ENCODE measurements at regions not wholly inside any gene's neighbourhood (a gene's known extent, or its start where the extent isn't known, plus 50 kb on each side); places are given as distances from the start of the nearest gene placed in this dataset.
"Not testable (repeated sequence)": the region's sequence is repeated elsewhere in the genome, so short reads cannot be mapped to it uniquely, and the experiment has no call there.

DNA sequence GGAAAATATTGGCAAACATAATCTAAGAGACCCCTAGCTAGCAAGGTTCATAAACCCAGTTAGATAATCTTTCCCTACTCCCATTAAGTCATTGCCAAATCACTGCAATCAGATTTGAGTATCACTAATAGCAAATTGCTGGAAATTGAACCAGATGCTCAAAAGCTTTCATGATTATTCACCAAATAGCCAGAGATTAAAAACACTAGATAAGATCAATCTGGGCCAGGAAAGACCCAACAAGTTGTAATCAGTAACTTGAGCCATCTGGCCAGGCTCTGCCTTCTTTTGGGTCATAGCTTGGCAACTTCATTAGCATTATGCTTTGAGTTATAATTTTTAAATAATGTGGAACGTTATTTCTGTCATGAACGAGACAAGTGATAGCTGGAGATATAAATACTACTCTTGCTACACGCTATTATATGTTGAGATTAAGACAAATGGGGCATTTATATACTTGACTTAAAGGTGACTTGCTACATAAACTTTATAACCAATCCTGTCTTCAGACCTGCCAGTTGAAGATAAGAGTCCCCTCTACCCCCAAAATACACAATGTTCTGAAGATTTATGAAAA lies 196.6 kb upstream of the EDNRA start:
- DNase-seq, result peak; percentile 6

DNA sequence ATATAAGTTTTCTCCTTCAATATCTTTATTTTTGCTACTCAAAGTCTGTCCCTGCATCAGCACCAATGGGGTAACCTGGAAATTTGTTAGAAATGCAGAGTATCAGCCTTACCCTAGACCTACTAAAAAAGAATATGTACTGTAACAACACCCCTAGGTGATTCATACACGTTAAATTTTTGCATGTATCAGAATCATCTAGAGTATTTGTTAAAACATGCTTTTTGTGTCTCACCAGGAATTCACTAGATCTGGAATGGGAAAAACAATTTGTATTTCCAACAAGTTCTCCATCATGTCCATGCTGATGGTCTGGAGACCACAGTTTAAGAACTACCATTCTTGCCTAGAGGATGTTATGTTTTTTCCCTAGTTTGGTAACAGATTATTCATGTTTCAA lies 196.0 kb upstream of the EDNRA start:
- no peak for DNase-seq

DNA sequence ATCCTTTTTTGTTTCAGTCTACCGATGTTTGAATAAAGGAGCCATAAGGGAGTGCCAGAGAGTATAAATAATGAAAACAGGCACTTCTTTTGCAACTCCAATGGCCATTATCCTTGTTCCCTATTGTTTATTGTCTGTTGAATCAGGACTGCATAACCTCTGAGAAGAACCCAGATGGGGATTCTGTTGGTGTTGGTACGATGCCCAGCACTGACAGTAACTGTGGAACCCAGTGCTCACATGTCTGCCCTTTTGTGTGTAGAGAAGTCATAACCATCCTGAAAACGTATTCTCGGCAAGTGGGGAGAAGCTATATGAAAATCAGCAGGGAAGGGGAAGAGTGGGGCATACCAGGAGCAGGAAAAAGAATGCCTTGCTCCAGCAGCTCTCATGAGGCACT lies 195.1 kb upstream of the EDNRA start:
- peak; percentile 10 for DNase-seq

DNA sequence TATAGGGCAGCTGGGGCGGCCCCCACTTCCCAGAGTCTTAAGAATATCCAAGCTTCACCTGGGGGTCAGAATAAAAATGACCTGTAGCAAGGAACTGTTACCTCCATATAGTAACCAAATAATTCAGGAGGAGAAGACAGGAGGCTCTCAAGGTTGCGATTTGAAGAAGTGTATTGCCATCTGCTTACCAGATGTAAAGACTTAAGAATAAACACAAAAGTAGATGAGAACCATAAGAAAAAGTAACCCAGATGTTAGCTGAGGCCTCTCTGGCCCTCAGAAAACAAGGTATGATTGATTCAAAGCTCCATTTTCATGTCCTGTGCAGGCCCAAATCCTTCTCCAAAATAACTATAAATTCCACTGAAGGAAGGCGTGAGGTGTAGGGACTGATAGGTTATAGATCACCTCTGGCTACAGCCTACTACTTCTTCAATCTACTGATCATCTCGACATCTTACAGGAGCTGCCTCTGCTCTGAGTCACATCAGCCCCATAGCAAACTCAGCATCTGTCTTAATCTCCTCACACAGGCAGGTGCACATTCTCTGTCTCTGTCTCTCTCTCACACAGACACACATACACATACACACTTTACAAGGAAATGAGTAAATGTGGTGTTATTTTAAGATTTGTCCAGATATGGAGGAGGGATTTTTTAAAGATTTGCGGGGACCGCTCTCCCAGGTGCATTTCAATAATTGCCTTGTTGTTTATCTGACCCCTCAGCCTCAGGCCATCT lies 193.9 kb upstream of the EDNRA start:
- no peak for DNase-seq

DNA sequence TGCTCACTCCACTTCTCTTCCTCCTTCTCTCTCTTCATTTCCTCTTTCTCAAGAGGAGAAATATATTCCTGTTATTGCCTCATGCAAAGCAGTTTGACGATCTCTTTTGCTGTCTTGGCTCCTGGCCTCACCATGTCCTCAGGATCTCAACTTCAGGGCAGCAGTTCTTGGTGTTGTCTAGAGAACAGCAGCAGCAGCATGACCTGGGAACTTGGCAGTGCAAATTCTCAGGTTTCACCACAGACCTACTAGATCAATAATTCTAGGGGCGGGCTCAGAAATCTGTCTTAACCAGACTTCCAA lies 193.4 kb upstream of the EDNRA start:
- DNase-seq, result no peak

DNA sequence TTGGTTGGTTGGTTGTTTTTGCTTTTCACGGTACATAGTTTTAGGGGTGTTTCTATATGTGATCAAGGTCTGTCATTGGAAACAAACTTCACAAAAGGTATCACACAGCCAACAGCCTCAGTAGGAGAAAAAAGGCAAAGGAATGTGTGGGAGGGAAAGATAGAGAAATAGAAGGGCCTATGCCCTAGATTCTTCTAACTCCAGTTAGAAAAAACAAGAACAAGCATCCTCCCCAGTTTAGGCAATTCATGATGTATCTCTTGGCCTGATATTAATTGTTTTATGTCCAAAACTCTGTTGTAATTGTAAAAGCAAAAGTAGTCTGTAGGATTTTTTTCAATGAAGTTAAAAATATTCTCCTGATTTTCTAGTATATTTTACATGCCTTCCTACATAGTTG lies 192.4 kb upstream of the EDNRA start:
- no peak for DNase-seq

DNA sequence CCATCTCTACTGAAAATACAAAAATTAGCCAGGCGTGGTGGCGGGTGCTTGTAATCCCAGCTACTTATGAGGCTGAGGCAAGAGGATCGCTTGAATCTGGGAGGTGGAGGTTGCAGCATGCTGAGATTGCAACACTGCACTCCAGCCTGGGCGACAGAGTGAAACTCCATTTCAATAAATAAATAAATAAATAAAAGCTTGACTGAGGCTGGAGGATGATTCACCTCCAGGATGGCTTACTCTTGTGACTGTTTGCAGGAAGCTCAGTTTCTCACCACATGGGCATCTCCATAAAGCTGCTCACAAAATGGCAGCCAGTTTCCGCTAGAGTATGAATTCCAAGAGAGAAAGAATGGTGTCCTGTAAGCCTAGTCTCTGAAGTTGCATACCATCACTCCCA lies 191.7 kb upstream of the EDNRA start:
- DNase-seq, result no peak

DNA sequence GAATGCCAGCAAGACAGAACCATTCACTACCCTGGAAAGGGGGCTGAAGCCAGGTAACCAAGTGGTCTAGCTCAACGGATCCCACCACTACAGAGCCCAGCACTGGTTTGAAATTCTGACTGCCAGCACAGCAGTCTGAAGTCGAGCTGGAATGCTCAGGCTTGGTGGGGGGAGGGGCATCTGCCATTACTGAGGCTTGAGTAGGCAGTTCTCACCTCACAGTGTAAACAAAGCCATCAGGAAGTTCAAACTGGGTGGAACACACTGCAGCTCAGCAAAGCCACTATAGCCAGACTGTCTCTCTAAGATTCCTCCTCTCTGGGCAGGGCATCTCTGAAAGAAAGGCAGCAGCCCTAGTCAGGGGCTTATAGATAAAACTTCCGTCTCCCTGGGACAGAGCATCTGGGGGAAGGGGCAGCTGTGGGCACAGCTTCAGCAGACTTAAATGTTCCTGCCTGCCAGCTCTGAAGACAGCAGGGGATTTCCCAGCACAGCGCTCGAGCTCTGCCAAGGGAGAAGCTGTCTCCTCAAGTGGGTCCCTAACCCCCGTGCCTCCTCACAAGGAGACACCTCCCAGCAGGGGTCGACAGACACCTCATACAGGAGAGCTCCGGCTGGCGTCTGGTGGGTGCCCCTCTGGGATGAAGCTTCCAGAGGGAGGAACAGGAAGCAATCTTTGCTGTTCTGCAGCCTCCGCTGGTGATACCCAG lies 188.1 kb upstream of the EDNRA start:
- DNase-seq, result not testable (repeated sequence)

DNA sequence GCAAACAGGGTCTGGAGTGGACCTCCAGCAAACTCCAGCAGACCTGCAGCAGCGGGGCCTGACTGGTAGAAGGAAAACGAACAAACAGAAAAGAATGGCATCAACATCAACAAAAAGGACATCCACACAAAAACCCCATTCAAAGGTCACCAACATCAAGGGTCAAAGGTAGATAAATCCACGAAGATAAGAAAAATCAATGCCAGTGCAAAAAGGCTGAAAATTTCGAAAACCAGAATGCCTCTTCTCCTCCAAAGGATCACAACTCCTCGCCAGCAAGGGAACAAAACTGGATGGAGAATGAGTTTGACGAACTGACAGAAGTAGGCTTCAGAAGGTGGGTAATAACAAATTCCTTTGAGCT lies 187.6 kb upstream of the EDNRA start:
- not testable (repeated sequence) for DNase-seq

DNA sequence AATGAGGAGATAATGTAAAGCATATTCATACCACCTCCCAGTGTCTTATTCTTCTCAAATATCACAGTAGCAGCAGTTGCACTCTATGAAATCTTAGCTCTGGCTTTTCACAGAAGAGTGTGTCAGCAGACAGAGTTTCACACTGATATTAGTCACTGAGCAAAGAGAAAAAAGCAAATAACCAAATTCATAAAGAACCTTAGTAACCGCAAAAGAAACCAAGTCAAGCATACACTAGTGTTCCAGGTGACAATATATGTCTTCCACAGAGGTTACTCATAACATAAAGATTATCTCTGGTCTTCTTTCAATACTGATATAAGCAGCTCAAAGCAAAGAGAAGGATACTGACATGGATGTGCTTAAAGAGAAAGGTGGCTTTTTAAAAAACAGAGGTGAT lies 181.7 kb upstream of the EDNRA start:
- DNase-seq, result no peak

DNA sequence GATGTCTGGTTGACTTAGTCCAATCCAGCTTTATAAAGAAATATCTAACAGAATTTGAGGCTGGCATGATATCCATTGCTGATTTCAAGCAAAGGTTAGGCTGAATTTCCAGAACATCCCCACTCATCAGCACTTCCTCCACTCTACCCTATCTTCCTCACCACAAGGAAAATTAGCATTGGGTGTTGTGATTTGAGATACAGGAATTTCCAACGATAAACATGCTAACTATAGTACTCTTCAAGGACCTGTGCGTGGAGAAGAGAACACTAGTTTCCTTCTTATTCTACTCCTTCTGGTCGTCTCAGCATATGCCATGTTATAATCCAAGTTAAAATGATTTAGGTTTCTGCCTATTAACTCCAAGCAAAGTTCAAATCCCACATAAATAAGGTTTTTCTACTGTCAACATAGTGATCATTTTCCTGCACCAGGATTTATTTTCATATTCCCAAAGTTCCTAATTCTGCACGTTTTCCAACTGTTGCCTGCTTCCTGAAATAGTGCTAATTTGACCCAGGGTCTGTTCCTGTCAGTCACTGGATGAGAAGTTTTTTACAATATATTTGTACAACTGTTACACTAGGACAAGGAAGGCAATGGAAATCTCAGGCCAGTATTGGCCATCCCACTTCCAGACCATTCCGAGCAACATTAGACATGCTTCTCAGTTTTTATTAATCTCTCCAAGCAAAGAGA lies 177.6 kb upstream of the EDNRA start:
- DNase-seq, result no peak

DNA sequence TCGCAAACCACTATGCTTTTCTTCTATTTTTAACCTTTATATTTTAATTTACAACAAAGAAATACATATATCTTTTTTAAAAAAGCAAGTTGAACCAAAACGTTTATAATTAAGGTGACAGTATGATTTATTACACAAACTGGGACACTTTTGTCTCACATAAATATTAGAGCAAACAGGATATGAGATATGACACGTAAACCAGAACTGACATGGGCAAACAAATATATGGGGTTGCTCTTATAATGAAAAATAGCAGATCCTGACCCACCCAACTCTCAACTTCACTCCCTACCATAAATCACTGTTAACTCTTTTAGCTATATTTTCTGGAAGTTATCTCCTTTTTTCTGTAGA lies 177.0 kb upstream of the EDNRA start:
- DNase-seq, result no peak

DNA sequence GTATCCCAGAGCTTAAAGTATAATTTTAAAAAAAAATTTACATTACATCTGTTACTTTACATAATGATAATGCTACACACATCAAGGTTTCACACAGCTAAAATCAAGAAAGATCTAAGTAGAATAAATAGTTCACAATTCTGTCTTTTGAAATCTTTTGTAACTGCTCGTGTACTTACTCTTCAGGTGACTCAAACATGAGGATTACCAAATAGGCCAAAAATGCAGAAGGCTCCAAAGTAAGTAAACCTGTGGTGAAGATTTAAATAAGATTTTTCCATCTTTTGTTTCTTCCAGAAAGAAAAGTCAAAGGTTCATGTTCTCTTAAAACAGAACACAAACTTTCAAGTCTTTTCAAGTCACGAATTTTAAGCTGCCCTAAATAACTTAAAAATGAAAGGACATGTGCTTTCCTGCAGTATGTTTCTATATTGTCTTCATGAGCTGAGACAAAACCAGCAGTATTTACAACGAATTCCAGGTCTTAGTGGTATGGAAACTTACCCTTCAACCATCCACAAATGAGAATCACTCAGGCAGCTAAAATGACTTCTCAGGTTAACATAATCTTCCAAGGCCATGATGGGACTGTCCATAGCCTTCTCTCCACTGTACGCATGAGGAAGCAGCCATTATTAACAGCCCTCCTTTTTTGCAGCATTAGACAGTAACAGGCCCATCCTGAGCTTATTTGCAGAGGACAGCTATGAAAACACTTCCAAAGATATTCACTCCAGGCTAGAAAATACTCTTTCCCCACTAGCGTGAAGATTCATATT lies 172.8 kb upstream of the EDNRA start:
- DNase-seq, result no peak

DNA sequence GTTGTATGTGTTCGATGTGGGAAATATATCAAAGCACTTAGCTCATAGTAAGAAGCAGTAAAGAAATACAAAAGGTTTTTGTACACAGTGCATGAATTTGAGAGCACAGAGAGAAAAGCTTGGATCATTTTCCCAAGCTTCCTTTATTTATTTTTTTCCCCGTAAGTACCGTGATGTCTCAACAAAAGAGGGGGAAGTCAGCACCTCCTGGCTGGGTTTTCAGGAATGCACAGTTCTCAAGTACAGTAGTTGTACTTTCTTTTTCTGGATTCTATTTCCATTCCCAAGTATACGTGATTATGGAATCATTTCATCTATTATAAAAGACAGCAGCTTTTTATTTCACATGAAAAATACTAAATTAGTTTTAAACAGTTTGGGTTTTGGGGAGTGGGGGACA lies 171.5 kb upstream of the EDNRA start:
- DNase-seq, result no peak

DNA sequence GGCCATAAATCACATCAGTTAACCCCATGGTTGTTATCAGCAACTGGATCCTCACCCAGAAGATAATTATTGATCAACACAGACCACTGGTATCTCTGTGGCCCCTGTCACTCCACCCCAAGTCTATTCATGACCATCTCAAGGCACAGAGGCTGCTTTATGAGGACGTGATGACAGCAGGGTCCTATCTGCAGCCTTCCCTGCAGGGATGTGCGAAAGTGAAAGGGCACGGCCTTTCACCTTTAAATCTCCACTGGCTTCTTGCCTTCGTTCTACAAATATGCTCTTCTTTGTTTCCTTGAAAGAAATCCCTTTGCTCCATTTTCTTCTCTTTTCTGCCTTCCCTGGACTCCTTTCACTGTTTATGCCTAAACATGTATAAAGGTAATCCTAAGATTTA lies 170.6 kb upstream of the EDNRA start:
- DNase-seq, result no peak

DNA sequence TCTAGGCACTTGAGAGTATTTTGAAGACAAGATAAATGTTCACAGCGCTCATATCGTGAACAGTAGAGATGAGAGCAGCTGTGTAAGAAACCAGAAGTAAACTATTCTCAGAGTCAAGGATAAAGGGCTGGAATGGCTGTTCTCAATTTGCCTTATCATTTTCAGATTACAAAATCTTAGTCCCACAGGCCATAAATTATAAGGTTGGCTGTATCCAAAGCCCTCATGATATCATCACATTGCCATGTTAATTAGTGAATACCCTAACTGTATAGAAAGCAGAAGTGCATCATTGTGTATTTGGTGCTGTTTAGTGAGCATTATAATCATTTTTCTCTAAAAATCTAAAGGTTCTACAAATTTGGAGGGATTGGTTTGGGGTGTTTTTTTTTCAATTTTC lies 168.9 kb upstream of the EDNRA start:
- no peak for DNase-seq

DNA sequence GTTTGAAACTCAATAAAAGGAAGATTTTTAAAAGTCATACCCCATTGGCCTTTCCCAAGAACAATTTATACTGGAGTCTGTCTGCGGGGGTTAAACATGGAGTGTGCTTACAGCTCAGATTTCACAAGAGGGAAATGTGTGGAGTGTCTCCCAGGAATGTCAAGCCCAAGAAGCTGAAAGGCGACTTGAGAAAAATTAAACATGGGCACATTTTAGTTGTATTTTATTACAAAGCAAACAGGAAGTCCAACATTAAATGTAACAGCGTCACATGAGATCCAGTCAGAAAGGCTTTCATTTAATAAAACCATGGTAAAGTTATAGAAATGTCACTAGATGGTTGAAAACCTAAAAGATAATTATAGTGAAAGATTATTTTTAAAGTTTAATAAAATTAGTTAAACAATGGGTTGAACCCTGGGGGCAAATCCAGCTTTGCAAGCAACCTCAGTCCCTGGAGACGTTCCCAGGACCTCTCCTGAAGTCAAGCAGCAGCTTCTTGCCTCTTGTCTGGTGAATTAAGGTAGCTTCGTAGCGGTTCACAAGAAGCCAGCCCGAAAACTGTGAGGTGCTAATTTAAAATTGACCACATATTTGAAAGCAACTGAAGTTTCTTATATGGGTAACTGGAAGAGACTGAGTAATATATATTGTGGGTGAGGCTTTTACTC lies 168.4 kb upstream of the EDNRA start:
- DNase-seq, result no peak

DNA sequence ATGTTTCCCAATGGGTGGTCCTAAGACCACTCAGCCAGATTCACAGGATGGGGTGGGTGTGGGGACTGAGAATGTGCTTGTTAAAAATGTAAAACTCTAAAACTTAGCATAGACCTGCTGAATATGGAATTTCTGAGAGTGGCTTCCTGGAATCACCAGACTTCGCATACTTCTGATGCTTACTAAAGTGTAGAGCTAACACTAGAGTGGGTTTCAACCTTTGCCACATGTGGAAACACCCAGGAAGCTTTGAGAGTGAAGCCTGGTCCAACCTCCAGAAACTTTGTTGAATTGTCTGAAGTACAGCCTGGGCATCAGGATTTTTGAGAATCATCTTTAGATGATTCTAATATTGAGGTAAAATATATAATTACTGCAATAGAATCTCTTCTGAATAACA lies 167.8 kb upstream of the EDNRA start:
- no peak for DNase-seq

DNA sequence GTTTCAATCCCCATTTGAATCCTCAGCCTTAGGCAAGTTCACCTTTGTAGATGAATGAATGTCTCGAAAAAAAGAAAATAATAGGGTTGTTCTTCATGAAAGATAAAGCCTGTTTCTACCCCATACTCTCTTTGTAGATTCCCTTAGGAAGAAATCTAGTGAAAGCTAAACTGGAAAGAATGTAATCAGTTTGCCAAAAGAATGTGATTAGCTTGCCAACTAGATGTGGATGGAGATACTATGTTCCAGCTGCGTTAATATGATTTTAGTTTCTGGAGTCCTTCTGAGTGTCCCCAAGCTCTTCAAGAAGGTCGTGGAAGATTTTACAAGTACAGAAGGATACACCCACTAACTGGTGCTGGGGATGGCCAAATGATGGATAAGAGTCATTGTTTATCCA lies 162.3 kb upstream of the EDNRA start:
- DNase-seq, result peak; percentile 23

DNA sequence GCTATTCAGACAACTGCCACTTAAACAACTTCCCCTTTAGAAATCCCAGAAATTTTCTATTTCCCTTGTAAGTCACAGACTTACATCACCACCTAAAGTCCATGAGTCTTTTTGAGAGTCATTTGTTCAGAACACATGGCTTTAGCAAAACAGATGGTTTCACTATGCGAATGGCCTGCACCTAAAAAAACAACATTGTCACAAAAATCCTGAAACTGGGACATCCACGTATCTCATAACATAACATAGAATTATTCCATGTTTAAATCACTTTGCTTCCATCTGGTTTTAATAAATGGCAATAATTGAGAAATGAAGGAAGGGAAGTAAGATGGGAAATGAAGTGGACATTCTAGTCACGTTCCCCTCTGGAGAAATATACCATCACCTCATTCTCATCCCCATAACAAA lies 155.3 kb upstream of the EDNRA start:
- DNase-seq, result no peak

DNA sequence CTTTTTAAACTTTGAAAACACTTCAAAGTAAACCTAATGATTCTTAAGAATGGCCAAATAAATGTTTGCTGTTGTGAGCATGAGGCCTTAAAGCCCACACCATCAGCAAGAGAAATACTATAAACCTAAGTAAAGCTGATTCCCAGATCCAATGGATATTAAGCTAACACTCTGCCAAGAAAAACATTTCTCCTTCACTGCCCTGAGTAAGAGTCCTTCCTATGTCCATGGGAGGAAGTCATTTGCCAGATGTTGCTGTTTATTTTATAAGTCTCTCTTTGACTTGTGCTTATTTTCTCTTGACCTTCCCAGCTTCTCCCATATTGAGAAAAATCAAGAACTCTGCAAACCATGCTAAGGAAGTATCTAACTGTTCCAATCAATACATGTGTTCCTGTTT lies 154.3 kb upstream of the EDNRA start:
- peak; percentile 37 for DNase-seq

DNA sequence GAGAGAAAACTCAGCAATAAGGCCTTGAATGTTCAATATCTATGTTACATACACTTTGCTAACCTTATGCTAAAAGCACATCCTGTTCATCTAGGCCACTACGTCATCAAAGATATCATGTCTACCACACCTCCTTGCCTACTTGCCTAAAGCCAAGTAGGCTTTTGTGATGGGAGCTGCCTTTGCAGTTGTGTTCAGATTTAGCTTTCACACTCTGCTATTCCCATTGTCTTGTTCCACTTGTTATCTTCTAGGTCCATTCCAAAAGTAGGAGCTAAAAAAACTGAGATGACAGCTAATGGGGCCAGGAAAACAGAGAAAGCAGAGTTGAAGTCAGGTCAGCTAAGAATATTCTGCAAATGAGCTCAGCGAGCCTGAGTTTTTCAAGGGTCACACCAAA lies 153.6 kb upstream of the EDNRA start:
- DNase-seq, result no peak

DNA sequence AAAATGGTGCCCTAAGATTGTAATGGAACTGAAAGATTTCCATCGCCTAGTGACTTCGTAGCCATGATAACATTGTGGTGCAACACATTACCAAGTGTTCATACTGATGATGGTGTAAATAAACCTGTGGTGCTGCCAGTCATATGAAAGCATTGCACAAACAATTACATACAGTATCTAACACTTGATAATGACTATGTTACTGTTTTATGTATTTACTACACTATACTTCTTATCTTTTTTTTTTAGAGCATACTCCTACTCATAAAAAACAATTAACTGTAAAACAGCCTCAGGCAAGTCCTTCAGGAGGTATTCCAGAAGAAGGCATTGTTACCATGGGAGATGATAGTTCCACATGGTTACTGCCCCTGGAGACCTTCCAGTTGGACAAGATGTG lies 152.7 kb upstream of the EDNRA start:
- DNase-seq, result no peak

All from EL (cell line).